ENCODE measurements at regions not wholly inside any gene's neighbourhood (a gene's known extent, or its start where the extent isn't known, plus 50 kb on each side); places are given as distances from the start of the nearest gene placed in this dataset.

DNA sequence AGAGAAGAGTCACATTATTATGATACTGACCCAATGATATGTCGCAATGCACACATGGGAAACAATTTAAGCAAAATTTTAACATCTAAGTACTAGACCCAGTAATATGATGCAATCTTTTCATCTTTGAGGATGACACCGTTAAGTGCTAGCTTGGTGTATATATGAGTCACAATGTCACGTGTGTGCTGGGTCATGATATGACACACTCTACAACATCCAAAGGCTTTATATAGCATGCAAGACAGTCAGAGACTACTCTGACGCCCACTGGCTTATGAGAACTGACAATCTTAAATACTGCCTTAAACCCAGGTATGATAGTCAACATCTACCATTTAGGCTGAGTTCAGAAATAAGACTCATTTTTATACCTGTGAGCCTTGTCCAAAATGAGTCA, 955.8 kb upstream of the TSPY4 start:
- TF ChIP-seq, protein P1, sequence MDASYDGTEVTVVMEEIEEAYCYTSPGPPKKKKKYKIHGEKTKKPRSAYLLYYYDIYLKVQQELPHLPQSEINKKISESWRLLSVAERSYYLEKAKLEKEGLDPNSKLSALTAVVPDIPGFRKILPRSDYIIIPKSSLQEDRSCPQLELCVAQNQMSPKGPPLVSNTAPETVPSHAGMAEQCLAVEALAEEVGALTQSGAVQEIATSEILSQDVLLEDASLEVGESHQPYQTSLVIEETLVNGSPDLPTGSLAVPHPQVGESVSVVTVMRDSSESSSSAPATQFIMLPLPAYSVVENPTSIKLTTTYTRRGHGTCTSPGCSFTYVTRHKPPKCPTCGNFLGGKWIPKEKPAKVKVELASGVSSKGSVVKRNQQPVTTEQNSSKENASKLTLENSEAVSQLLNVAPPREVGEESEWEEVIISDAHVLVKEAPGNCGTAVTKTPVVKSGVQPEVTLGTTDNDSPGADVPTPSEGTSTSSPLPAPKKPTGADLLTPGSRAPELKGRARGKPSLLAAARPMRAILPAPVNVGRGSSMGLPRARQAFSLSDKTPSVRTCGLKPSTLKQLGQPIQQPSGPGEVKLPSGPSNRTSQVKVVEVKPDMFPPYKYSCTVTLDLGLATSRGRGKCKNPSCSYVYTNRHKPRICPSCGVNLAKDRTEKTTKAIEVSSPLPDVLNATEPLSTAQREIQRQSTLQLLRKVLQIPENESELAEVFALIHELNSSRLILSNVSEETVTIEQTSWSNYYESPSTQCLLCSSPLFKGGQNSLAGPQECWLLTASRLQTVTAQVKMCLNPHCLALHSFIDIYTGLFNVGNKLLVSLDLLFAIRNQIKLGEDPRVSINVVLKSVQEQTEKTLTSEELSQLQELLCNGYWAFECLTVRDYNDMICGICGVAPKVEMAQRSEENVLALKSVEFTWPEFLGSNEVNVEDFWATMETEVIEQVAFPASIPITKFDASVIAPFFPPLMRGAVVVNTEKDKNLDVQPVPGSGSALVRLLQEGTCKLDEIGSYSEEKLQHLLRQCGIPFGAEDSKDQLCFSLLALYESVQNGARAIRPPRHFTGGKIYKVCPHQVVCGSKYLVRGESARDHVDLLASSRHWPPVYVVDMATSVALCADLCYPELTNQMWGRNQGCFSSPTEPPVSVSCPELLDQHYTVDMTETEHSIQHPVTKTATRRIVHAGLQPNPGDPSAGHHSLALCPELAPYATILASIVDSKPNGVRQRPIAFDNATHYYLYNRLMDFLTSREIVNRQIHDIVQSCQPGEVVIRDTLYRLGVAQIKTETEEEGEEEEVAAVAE (CRISPR knock-in tag; IDR thresholded peaks at IDR 0.05; ENCODE audit: borderline replicate concordance) = no peak
- peak; percentile 24; the same call in 1 of the 2 replicates for TF ChIP-seq CEBPB (IDR thresholded peaks at IDR 0.05; ENCODE audit: borderline replicate concordance, low read depth, low read length)
- 17% methylated on average over 3 of the region's 4 CpGs for WGBS (ENCODE audit: low lambda C conversion rate)
- H3K9me3 ChIP-seq (ENCODE audit: low read length) = peaks cover 52% of the 10 kb centered on the region
- no peak for FAIRE-seq
- H4K20me1 ChIP-seq (ENCODE audit: insufficient read depth, low read length) = no peaks in the 10 kb centered on the region
- in situ Hi-C loops (cut with HindIII; ENCODE audit: extremely low pct_ligation_motif_present, low pct_unique_long_range_greater_than_20kb) (no loop called here), intact Hi-C loops (cut with micrococcal nuclease; ENCODE audit: unreplicated experiment) (no loop called here)
- no peak for ATAC-seq
- H2AFZ ChIP-seq (ENCODE audit: low read length) = no peak overlapping the region
- no peak for DNase-seq (ENCODE audit: low spot score)
- H3K27me3 ChIP-seq (ENCODE audit: control insufficient read depth in 1 of 2, insufficient read depth in 2 of 2, low read length in 2 of 2) = no peaks in the 10 kb centered on the region
- H3K36me3 ChIP-seq (replicated peaks in 1 of 2; ENCODE audit: control insufficient read depth in 1 of 2, insufficient read depth in 2 of 2, low read length in 2 of 2) = no peaks in the 10 kb centered on the region
- H3K9ac ChIP-seq (ENCODE audit: insufficient read depth, low read depth, low read length) = no peak overlapping the region
- POLR2A ChIA-PET = no interaction called here
- H3K4me2 ChIP-seq (ENCODE audit: low read depth, low read length) = no peak overlapping the region
- H3K27ac ChIP-seq (ENCODE audit: extremely low read length, insufficient read depth, low read length) = no peak overlapping the region
- no peaks in the 10 kb centered on the region for H3K79me2 ChIP-seq (ENCODE audit: insufficient read depth, low read length)
- H3K4me3 ChIP-seq (replicated peaks in 1 of 3; ENCODE audit: insufficient read depth in 1 of 3, low read depth in 2 of 3, low read length in 3 of 3) = no peak overlapping the region
- BruUV-seq (replicated peaks) = no TSS peak
- CTCF ChIA-PET (ENCODE audit: low intra/inter-chr PET ratio, low total read pairs) = no interaction called here
- no peaks in the 10 kb centered on the region for H3K4me1 ChIP-seq (ENCODE audit: insufficient read depth, low read length)

GRCh38 chrY:8386053-8386452, 951.2 kb upstream of the TSPY4 start:
- Histone ChIP-seq H3K9me3 (ENCODE audit: low read length) (peaks cover 32% of the 10 kb centered on the region), H3K4me3 (replicated peaks in 1 of 3; ENCODE audit: insufficient read depth in 1 of 3, low read depth in 2 of 3, low read length in 3 of 3) (no peak overlapping the region), H3K9ac (ENCODE audit: insufficient read depth, low read depth, low read length) (no peak overlapping the region), H3K4me1 (ENCODE audit: insufficient read depth, low read length) (no peaks in the 10 kb centered on the region), H4K20me1 (ENCODE audit: insufficient read depth, low read length) (no peaks in the 10 kb centered on the region), H2AFZ (ENCODE audit: low read length) (no peak overlapping the region), H3K4me2 (ENCODE audit: low read depth, low read length) (no peak overlapping the region), H3K36me3 (replicated peaks in 1 of 2; ENCODE audit: control insufficient read depth in 1 of 2, insufficient read depth in 2 of 2, low read length in 2 of 2) (no peaks in the 10 kb centered on the region), H3K79me2 (ENCODE audit: insufficient read depth, low read length) (no peaks in the 10 kb centered on the region), H3K27me3 (ENCODE audit: control insufficient read depth in 1 of 2, insufficient read depth in 2 of 2, low read length in 2 of 2) (no peaks in the 10 kb centered on the region), H3K27ac (ENCODE audit: extremely low read length, insufficient read depth, low read length) (no peak overlapping the region)
- CTCF ChIA-PET (ENCODE audit: low intra/inter-chr PET ratio, low total read pairs) = no interaction called here
- no peak for ATAC-seq
- POLR2A ChIA-PET = no interaction called here
- intact Hi-C loops (cut with micrococcal nuclease; ENCODE audit: unreplicated experiment) = no loop called here
- no TSS peak for BruUV-seq (replicated peaks)
- WGBS (ENCODE audit: low lambda C conversion rate) = 0% methylated on average over 1 of the region's 1 CpG
- no peak for FAIRE-seq
- DNase-seq (ENCODE audit: low spot score) = no peak
- in situ Hi-C loops (cut with HindIII; ENCODE audit: extremely low pct_ligation_motif_present, low pct_unique_long_range_greater_than_20kb) = no loop called here
- TF ChIP-seq ZNF878 (CRISPR knock-in tag; IDR thresholded peaks at IDR 0.05) = no peak
- no peak for TF ChIP-seq ZNF577 (CRISPR knock-in tag; IDR thresholded peaks at IDR 0.05; ENCODE audit: borderline replicate concordance, low read depth)
- TF ChIP-seq, protein P2, sequence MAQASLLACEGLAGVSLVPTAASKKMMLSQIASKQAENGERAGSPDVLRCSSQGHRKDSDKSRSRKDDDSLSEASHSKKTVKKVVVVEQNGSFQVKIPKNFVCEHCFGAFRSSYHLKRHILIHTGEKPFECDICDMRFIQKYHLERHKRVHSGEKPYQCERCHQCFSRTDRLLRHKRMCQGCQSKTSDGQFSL (CRISPR knock-in tag; IDR thresholded peaks at IDR 0.05) = no peak
- no peak for TF ChIP-seq AGO2 (optimal IDR thresholded peaks at IDR 0.05; ENCODE audit: low read depth, low read length)
- TF ChIP-seq TBX3 (IDR thresholded peaks at IDR 0.05; ENCODE audit: borderline replicate concordance) = no peak
- TF ChIP-seq ZFP82 (CRISPR knock-in tag; IDR thresholded peaks at IDR 0.05; ENCODE audit: borderline replicate concordance) = no peak
- no peak for TF ChIP-seq ZNF724P (CRISPR knock-in tag; IDR thresholded peaks at IDR 0.05; ENCODE audit: borderline replicate concordance)

All from HepG2 (cell line).